Upper lobe of left lung (tissue), 6 donors: ENCODE measurements at regions not wholly inside any gene's neighbourhood (a gene's known extent, or its start where the extent isn't known, plus 50 kb on each side); places are given as distances from the start of the nearest gene placed in this dataset.

Experiments
- ATAC-seq, 2 donors: fragments of 200-7000 bp; cut with Tn5 transposase; one replicate each; pipeline ENCODE4 v1.9.1; 2022; ENCODE audit warnings: mild to moderate bottlenecking in 2 of 2, moderate library complexity in 2 of 2; ENCODE audit not compliant: low FRiP score in 2 of 2
- DNase-seq, 2 donors: peaks; one replicate each; pipeline ENCODE4 v3.0.0-alpha.2; 2019 to 2020
- H3K27ac ChIP-seq, 4 donors: fragments of 200-600 bp; sonication (generic); one replicate each; pipeline ENCODE4 v1.5.1; 2016 to 2019
- H3K27me3 ChIP-seq, 4 donors: fragments of 200-600 bp; sonication (generic); one replicate each; pipeline ENCODE4 v1.5.1; 2017 to 2019
- H3K36me3 ChIP-seq, 4 donors: fragments of 200-600 bp; sonication (generic); one replicate each; pipeline ENCODE4 v1.5.1; 2016 to 2019
- H3K4me1 ChIP-seq, 4 donors: fragments of 200-600 bp; sonication (generic); one replicate each; pipeline ENCODE4 v1.5.1; 2018 to 2019
- H3K4me3 ChIP-seq, 4 donors: fragments of 200-600 bp; sonication (generic); one replicate each; pipeline ENCODE4 v1.5.1; 2017 to 2019; ENCODE audit warnings: mild to moderate bottlenecking in 2 of 4, moderate library complexity in 1 of 4
- H3K9me3 ChIP-seq, 4 donors: fragments of 200-600 bp; sonication (generic); one replicate each; pipeline ENCODE4 v1.5.1; 2018 to 2019
- EP300 ChIP-seq, 4 donors: sonication (generic); formaldehyde crosslinking; IDR thresholded peaks; one replicate each; pipeline ENCODE4 v1.5.1; 2017; ENCODE audit warnings: antibody characterized with exemption in 4 of 4, control low read depth in 2 of 4
- POLR2A ChIP-seq, 4 donors: fragments of 450-650 bp; IDR thresholded peaks; one replicate each; pipeline ENCODE4 v1.5.1; 2016 to 2017; ENCODE audit warnings: antibody characterized with exemption in 4 of 4, mild to moderate bottlenecking in 2 of 4
- POLR2AphosphoS5 ChIP-seq, 2 donors: sonication (generic); formaldehyde crosslinking; IDR thresholded peaks; one replicate each; pipeline ENCODE4 v1.5.1; 2017; ENCODE audit warnings: antibody characterized with exemption in 2 of 2
- WGBS, 2 donors: methylation state at CpG; one replicate each; pipeline ENCODE4 v1.1.5; 2017 to 2018; 5-methylcytosine and 5-hydroxymethylcytosine counted together
- TF ChIP-seq, protein P1 (sequence below), 6 experiments: fragments of 450-650 bp in 4 of 6; fragments of 200-600 bp in 2 of 6; sonication (generic) in 2 of 6; IDR thresholded peaks; one replicate each; pipeline ENCODE4 v1.5.1; 2016 to 2019; ENCODE audit warnings: antibody characterized with exemption in 6 of 6
- donor health status: DM: no; HTN: no; CAD: no; lungs with moderate emphysema.
- donor health status: DM: no; HTN: yes; CAD: no; lungs with severe emphysema.

DNA sequence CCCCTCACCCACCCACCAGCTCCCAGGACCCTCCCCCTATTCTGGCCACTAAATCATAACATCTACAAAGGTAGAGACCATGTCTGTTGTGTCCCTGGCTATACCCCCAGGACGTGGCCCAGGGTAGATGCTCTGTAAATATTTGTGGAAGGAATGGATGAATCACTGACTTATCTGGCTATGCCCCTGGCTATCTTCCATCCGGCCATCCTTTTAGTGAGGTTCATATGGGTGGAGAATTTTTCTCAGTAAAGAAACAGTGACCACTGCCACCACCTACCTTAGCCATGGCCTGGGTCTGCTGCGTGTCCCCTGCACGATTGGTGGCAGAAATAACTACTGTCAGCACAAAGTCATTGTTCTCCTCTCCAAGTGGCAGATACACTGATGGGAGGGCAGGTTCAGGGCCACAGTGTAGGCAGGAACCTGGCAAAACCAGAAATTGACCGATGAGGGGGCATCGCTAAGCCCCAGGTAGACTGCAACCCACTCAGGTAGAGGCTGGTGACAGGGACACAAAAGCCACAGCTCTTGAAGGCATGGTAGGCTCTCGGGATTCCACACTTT, 63.1 kb upstream of the BCO1 start:
- no peaks in the 10 kb centered on the region for H3K9me3 ChIP-seq
- H3K27ac ChIP-seq: no peak overlapping the region
- no peaks in the 10 kb centered on the region for H3K36me3 ChIP-seq
- 62 to 77% methylated on average over 7 of the region's 7 CpGs for WGBS, 2 donors
- ATAC-seq: no peak
- TF ChIP-seq, protein P1, sequence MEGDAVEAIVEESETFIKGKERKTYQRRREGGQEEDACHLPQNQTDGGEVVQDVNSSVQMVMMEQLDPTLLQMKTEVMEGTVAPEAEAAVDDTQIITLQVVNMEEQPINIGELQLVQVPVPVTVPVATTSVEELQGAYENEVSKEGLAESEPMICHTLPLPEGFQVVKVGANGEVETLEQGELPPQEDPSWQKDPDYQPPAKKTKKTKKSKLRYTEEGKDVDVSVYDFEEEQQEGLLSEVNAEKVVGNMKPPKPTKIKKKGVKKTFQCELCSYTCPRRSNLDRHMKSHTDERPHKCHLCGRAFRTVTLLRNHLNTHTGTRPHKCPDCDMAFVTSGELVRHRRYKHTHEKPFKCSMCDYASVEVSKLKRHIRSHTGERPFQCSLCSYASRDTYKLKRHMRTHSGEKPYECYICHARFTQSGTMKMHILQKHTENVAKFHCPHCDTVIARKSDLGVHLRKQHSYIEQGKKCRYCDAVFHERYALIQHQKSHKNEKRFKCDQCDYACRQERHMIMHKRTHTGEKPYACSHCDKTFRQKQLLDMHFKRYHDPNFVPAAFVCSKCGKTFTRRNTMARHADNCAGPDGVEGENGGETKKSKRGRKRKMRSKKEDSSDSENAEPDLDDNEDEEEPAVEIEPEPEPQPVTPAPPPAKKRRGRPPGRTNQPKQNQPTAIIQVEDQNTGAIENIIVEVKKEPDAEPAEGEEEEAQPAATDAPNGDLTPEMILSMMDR (IDR thresholded peaks at IDR 0.05): no peak
- TF ChIP-seq POLR2AphosphoS5 (IDR thresholded peaks at IDR 0.05) (no peak), POLR2A (IDR thresholded peaks at IDR 0.05) (no peak), EP300 (IDR thresholded peaks at IDR 0.05) (no peak)
- H3K4me1 ChIP-seq: no peaks in the 10 kb centered on the region
- no peaks in the 10 kb centered on the region for H3K27me3 ChIP-seq
- no peak overlapping the region for H3K4me3 ChIP-seq
- no peak for DNase-seq

DNA sequence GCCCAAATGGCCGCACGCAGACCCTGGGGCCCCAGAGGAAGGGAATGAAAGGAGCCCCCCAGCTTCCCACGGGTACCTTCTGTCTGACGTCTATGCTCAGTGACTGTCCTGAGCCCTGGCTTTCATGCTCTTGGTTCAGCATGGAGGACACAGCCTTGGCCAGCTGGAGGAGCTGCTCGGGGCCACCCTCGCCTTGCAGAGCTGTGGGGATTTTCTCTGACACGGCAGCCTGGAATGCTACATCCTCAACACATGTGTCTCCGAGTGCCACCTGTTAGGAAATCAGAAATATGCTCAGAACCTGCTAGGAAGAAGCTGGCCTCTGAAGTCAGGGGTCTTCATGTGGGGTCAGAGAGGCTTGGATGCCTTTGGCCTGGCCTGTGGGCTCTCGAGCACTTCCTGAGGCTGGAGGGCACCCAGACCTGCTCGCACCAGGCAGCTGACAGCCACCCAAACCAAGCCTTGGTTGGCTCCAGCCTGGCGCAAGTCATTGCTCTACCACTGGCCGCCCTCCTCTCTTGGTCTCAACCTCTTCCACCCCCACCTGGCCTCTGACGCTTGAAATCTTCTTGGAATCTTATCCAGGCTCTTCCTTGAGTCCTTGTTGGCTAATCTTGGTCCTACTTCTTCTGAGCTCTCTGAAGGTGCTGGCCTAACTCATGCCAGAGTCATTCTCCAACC, 63.7 kb upstream of the BCO1 start:
- 89 to 91% methylated on average over 7 to 13 of the region's 13 CpGs for WGBS, 2 donors
- Histone ChIP-seq H3K4me3 (no peak overlapping the region), H3K36me3 (no peaks in the 10 kb centered on the region), H3K27ac (no peak overlapping the region), H3K4me1 (no peaks in the 10 kb centered on the region), H3K9me3 (no peaks in the 10 kb centered on the region), H3K27me3 (no peaks in the 10 kb centered on the region)
- TF ChIP-seq POLR2AphosphoS5 (IDR thresholded peaks at IDR 0.05) (no peak), EP300 (IDR thresholded peaks at IDR 0.05) (no peak), POLR2A (IDR thresholded peaks at IDR 0.05) (no peak)
- TF ChIP-seq, protein P1 (IDR thresholded peaks at IDR 0.05): no peak
- no peak for DNase-seq
- no peak for ATAC-seq

DNA sequence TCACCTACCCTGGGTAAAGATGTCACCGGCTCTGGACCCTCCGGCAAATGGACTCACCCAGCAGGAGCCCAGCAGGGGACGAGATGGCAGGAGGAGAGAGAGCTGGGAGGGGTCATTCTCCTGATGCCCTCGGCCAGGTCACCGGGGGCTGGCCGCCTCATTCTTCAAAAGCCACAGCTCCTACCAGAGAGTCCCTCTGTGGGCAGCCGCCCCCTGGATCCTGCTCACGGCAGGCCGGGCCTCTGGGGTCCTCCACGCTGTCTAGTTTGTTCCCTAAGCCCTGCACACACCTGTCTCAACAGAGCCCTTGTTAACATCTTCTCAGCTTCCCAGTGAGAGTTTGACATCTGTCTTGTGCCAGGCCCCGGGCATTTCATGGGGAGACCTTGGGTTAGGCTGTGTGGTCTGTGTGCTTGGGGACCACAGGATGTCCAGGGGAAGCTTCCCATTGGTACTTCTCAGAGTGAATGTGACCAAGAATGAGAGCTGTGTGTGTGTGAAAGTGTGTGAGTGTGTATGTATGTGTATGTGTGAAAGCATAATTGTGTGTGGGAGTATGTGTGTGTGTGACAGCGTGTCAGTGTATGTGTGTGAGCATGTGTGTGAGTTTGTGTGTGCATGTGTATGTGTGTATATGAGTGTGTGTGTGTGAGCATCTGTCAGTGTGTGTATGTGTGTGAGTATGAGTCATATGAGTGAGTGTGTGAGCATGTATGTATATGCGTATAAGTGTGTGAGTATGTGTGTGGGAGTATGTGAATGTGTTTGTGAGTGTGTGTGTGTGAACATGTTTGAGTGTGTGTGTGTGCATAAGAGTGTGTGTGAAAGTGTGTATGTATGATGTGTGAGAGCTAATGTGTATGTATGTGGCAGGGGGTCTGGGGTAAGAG, 65.5 kb upstream of the BCO1 start:
- DNase-seq (peak in 1 of 2 donors; percentile 56), ATAC-seq (no peak)
- TF ChIP-seq POLR2AphosphoS5 (IDR thresholded peaks at IDR 0.05) (no peak), EP300 (IDR thresholded peaks at IDR 0.05) (no peak), POLR2A (IDR thresholded peaks at IDR 0.05) (no peak)
- TF ChIP-seq, protein P1 (IDR thresholded peaks at IDR 0.05): no peak
- Histone ChIP-seq H3K4me1 (no peaks in the 10 kb centered on the region), H3K4me3 (no peak overlapping the region), H3K36me3 (no peaks in the 10 kb centered on the region), H3K27me3 (no peaks in the 10 kb centered on the region), H3K9me3 (no peaks in the 10 kb centered on the region), H3K27ac (no peak overlapping the region)
- WGBS, 2 donors: 71 to 73% methylated on average over 11 to 13 of the region's 13 CpGs

DNA sequence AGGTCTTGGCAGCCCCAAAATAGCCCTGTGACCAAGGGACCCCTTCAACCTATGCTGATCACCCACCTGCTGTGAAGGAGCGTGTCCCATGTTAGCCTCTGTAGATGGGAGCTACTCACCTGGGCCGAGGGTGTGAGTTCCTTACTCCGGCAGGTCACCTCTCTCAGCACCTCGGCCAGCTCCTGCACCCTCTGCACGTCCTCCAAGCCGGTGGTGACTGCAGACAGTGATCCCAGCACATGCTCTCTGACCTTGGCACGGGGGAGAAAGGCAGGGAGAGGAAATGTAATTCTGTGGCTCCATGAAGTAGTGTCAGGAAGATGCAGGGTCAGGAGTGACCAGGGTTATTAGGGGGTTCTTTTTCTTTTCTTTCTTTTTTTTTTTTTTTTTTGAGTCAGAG, 67.7 kb upstream of the BCO1 start:
- no peak for DNase-seq
- no peaks in the 10 kb centered on the region for H3K4me1 ChIP-seq
- 29 to 30% methylated on average over 6 to 7 of the region's 7 CpGs for WGBS, 2 donors
- H3K4me3 ChIP-seq: no peak overlapping the region
- TF ChIP-seq POLR2A (IDR thresholded peaks at IDR 0.05) (no peak), EP300 (IDR thresholded peaks at IDR 0.05) (no peak)
- H3K9me3 ChIP-seq: no peaks in the 10 kb centered on the region
- H3K36me3 ChIP-seq: no peaks in the 10 kb centered on the region
- no peak for ATAC-seq
- no peaks in the 10 kb centered on the region for H3K27me3 ChIP-seq
- H3K27ac ChIP-seq: no peak overlapping the region

DNA sequence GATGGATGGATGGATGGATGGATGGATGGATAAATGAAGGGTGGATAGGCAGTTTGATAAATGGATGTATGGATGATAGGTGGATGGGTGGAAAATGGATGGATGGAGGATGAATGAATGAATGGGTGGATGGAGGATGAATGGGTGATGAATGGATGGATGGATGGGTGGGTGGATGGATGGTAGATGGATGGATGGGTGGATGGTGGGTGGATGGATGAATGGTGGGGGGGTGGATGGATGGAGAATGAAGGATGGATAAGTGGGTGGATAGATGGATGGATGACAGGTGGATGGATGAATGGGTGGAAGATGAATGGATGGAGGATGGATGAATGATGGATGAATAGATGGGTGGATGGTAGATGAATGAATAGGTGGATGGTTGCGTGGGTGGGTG, 70.1 kb upstream of the BCO1 start:
- DNase-seq: no peak
- TF ChIP-seq, protein P1 (IDR thresholded peaks at IDR 0.05): no peak
- TF ChIP-seq POLR2AphosphoS5 (IDR thresholded peaks at IDR 0.05) (no peak), EP300 (IDR thresholded peaks at IDR 0.05) (no peak), POLR2A (IDR thresholded peaks at IDR 0.05) (no peak)
- no peaks in the 10 kb centered on the region for H3K36me3 ChIP-seq
- no peak overlapping the region for H3K4me3 ChIP-seq
- no peak overlapping the region for H3K27ac ChIP-seq
- H3K9me3 ChIP-seq: no peaks in the 10 kb centered on the region
- no peaks in the 10 kb centered on the region for H3K4me1 ChIP-seq
- no peak for ATAC-seq
- H3K27me3 ChIP-seq: no peaks in the 10 kb centered on the region
- 82 to 85% methylated on average over 1 of the region's 1 CpG for WGBS, 2 donors
